Stimulated activated CD4-positive, alpha-beta T cell treated with anti-CD3 and anti-CD28 coated beads, Interleukin-12 subunit alpha, Interleukin-12 subunit beta, amount 100 ng/mL, for 48 hours (primary cell): ENCODE measurements at regions not wholly inside any gene's neighbourhood (a gene's known extent, or its start where the extent isn't known, plus 50 kb on each side); places are given as distances from the start of the nearest gene placed in this dataset.

Experiments used
- DNase-seq, 3 donors: peaks; one replicate each; pipeline ENCODE4 v3.0.0-alpha.2; 2020; ENCODE audit warnings: low read depth in 2 of 3, low spot score in 1 of 3

GRCh38 chr19:30609656-30610270 lies 237.6 kb downstream of the ZNF536 start:
- no peak for DNase-seq

- DNase-seq, result no peak
These were observed 236.3 kb downstream of the ZNF536 start for GRCh38 chr19:30608471-30608870.
